ENCODE measurements at regions not wholly inside any gene's neighbourhood (a gene's known extent, or its start where the extent isn't known, plus 50 kb on each side); places are given as distances from the start of the nearest gene placed in this dataset.

- DNase-seq = no peak
These were observed 310.0 kb downstream of the SEC14L1 start for GRCh38 chr17:77450742-77451244.

GRCh38 chr17:77451245-77451893 lies 310.6 kb downstream of the SEC14L1 start:
- DNase-seq = peak; percentile 69

GRCh38 chr17:77451894-77452852 lies 311.4 kb downstream of the SEC14L1 start:
- no peak for DNase-seq

- DNase-seq = peak; percentile 63
These were observed 313.0 kb downstream of the SEC14L1 start for GRCh38 chr17:77453613-77454241.

- DNase-seq = no peak
These were observed 313.7 kb downstream of the SEC14L1 start for GRCh38 chr17:77454242-77455095.

- DNase-seq = no peak
These were observed 314.5 kb downstream of the SEC14L1 start for GRCh38 chr17:77455111-77455890.

- DNase-seq = no peak
These were observed 315.1 kb downstream of the SEC14L1 start for GRCh38 chr17:77455891-77456260.

GRCh38 chr17:77456271-77456950 lies 315.6 kb downstream of the SEC14L1 start:
- peak; percentile 58 for DNase-seq

- no peak for DNase-seq
These were observed 316.3 kb downstream of the SEC14L1 start for GRCh38 chr17:77456951-77457548.

- DNase-seq = no peak
These were observed 316.9 kb downstream of the SEC14L1 start for GRCh38 chr17:77457572-77458201.

- no peak for DNase-seq
These were observed 317.6 kb downstream of the SEC14L1 start for GRCh38 chr17:77458202-77459017.

GRCh38 chr17:77459018-77459755 lies 318.4 kb downstream of the SEC14L1 start:
- no peak for DNase-seq

- no peak for DNase-seq
These were observed 319.8 kb downstream of the SEC14L1 start for GRCh38 chr17:77460514-77461046.

- DNase-seq = no peak
These were observed 320.7 kb downstream of the SEC14L1 start for GRCh38 chr17:77461277-77462057.

- DNase-seq = peak; percentile 56
These were observed 321.3 kb downstream of the SEC14L1 start for GRCh38 chr17:77462090-77462489.

- no peak for DNase-seq
These were observed 322.1 kb downstream of the SEC14L1 start for GRCh38 chr17:77462553-77463497.
